ENCODE measurements at regions not wholly inside any gene's neighbourhood (a gene's known extent, or its start where the extent isn't known, plus 50 kb on each side); places are given as distances from the start of the nearest gene placed in this dataset.

DNA sequence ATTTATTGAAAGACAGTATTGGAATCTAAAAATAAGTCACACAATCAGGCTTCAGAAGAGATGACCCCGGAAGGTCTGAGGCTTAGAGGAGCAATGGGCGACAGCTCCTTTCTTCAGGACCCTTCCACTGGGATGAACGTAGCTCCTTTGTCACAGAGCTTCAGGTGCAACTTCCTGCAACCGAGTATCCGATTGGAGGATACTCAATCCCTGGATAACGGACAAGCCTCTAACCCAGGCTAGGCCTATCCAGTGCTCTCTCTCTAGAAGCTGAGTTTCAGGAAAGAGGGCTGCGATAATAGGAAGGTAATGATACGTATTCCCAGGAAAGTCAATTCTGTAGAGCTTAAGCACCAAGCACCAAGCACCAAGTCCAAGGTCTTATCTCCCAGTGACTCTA lies 349.4 kb upstream of the NPSR1 start:
- Mint-ChIP-seq H3K27ac (no peak overlapping the region), H3K4me1 (peaks cover 6% of the 10 kb centered on the region; the same call in 1 of the 2 replicates), H3K9me3 (peaks cover 22% of the 10 kb centered on the region), H3K36me3 (peaks cover 20% of the 10 kb centered on the region), H3K4me3 (no peak overlapping the region), H3K27me3 (ENCODE audit: low read depth) (no peaks in the 10 kb centered on the region)
- TF ChIP-seq, protein P1, sequence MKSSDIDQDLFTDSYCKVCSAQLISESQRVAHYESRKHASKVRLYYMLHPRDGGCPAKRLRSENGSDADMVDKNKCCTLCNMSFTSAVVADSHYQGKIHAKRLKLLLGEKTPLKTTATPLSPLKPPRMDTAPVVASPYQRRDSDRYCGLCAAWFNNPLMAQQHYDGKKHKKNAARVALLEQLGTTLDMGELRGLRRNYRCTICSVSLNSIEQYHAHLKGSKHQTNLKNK (CRISPR knock-in tag; IDR thresholded peaks at IDR 0.05) = no peak
- TF ChIP-seq, protein P2, sequence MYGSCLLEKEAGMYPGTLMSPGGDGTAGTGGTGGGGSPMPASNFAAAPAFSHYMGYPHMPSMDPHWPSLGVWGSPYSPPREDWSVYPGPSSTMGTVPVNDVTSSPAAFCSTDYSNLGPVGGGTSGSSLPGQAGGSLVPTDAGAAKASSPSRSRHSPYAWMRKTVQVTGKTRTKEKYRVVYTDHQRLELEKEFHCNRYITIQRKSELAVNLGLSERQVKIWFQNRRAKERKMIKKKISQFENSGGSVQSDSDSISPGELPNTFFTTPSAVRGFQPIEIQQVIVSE (CRISPR knock-in tag; IDR thresholded peaks at IDR 0.05; ENCODE audit: borderline replicate concordance) = no peak
- TF ChIP-seq ELF4 (CRISPR knock-in tag; IDR thresholded peaks at IDR 0.05; ENCODE audit: low read depth) (no peak), FOXK1 (CRISPR knock-in tag; IDR thresholded peaks at IDR 0.05) (no peak), KAT7 (CRISPR knock-in tag; IDR thresholded peaks at IDR 0.05; ENCODE audit: borderline replicate concordance) (no peak), GRHL2 (CRISPR knock-in tag; IDR thresholded peaks at IDR 0.05; ENCODE audit: insufficient replicate concordance, severe bottlenecking) (no peak), ZBTB21 (CRISPR knock-in tag; IDR thresholded peaks at IDR 0.05; ENCODE audit: borderline replicate concordance) (no peak), ZNF423 (CRISPR knock-in tag; IDR thresholded peaks at IDR 0.05) (no peak), FOXP1 (CRISPR knock-in tag; IDR thresholded peaks at IDR 0.05; ENCODE audit: borderline replicate concordance) (no peak)
- TF ChIP-seq, protein P3, sequence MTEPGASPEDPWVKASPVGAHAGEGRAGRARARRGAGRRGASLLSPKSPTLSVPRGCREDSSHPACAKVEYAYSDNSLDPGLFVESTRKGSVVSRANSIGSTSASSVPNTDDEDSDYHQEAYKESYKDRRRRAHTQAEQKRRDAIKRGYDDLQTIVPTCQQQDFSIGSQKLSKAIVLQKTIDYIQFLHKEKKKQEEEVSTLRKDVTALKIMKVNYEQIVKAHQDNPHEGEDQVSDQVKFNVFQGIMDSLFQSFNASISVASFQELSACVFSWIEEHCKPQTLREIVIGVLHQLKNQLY (CRISPR knock-in tag; IDR thresholded peaks at IDR 0.05) = no peak
- TF ChIP-seq, protein P4, sequence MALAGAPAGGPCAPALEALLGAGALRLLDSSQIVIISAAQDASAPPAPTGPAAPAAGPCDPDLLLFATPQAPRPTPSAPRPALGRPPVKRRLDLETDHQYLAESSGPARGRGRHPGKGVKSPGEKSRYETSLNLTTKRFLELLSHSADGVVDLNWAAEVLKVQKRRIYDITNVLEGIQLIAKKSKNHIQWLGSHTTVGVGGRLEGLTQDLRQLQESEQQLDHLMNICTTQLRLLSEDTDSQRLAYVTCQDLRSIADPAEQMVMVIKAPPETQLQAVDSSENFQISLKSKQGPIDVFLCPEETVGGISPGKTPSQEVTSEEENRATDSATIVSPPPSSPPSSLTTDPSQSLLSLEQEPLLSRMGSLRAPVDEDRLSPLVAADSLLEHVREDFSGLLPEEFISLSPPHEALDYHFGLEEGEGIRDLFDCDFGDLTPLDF (CRISPR knock-in tag; IDR thresholded peaks at IDR 0.05) = no peak
- TF ChIP-seq, protein P5, sequence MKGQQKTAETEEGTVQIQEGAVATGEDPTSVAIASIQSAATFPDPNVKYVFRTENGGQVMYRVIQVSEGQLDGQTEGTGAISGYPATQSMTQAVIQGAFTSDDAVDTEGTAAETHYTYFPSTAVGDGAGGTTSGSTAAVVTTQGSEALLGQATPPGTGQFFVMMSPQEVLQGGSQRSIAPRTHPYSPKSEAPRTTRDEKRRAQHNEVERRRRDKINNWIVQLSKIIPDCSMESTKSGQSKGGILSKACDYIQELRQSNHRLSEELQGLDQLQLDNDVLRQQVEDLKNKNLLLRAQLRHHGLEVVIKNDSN (CRISPR knock-in tag; IDR thresholded peaks at IDR 0.05) = no peak
- TF ChIP-seq, protein P6, sequence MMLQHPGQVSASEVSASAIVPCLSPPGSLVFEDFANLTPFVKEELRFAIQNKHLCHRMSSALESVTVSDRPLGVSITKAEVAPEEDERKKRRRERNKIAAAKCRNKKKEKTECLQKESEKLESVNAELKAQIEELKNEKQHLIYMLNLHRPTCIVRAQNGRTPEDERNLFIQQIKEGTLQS (CRISPR knock-in tag; conservative IDR thresholded peaks at IDR 0.05) = no peak
- TF ChIP-seq, protein P7, sequence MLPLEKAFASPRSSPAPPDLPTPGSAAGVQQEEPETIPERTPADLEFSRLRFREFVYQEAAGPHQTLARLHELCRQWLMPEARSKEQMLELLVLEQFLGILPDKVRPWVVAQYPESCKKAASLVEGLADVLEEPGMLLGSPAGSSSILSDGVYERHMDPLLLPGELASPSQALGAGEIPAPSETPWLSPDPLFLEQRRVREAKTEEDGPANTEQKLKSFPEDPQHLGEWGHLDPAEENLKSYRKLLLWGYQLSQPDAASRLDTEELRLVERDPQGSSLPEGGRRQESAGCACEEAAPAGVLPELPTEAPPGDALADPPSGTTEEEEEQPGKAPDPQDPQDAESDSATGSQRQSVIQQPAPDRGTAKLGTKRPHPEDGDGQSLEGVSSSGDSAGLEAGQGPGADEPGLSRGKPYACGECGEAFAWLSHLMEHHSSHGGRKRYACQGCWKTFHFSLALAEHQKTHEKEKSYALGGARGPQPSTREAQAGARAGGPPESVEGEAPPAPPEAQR (CRISPR knock-in tag; IDR thresholded peaks at IDR 0.05) = no peak
- ATAC-seq = 0 out of 2 replicates have a peak, but pooled peaks have one; percentile 62
- ChIA-PET CTCF (interaction anchor here (0.6 to 2.0 kb wide), 2 partner anchors 12 to 161 kb away, joined by 4 to 12 read pairs; no protein-coding TSS in a partner anchor), POLR2A (no interaction called here)
- DNase-seq (ENCODE audit: low spot score) = no peak

DNA sequence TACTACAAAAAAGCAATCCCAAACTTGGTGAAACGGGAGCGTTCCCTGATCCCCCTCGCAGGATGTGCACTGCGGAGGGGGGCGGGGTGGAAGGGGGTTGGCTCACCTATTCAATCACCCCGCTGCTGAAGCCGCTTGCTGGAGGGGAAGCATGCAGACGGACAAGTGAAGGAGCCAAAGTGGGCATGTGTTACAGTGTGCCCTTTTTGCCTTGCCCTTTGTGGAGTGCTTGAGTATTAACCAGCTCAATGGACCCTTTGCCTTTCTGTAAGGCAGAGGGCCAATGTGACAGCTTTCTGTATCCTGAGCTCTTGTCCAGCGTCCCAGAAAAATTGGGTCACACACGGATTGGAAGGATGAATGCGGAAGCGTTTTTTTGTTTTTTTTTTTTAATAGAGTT lies 348.9 kb upstream of the NPSR1 start:
- no peaks in the 10 kb centered on the region for H3K27me3 Mint-ChIP-seq (ENCODE audit: low read depth)
- ATAC-seq (no peak), DNase-seq (ENCODE audit: low spot score) (no peak)
- TF ChIP-seq NR2C2 (CRISPR knock-in tag; IDR thresholded peaks at IDR 0.05) (no peak), TEAD1 (CRISPR knock-in tag; IDR thresholded peaks at IDR 0.05) (no peak), HMGA2 (CRISPR knock-in tag; IDR thresholded peaks at IDR 0.05) (no peak), FOXJ3 (CRISPR knock-in tag; IDR thresholded peaks at IDR 0.05; ENCODE audit: borderline replicate concordance) (no peak)
- TF ChIP-seq, protein P8, sequence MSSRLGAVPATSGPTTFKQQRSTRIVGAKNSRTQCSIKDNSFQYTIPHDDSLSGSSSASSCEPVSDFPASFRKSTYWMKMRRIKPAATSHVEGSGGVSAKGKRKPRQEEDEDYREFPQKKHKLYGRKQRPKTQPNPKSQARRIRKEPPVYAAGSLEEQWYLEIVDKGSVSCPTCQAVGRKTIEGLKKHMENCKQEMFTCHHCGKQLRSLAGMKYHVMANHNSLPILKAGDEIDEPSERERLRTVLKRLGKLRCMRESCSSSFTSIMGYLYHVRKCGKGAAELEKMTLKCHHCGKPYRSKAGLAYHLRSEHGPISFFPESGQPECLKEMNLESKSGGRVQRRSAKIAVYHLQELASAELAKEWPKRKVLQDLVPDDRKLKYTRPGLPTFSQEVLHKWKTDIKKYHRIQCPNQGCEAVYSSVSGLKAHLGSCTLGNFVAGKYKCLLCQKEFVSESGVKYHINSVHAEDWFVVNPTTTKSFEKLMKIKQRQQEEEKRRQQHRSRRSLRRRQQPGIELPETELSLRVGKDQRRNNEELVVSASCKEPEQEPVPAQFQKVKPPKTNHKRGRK (CRISPR knock-in tag; IDR thresholded peaks at IDR 0.05; ENCODE audit: borderline replicate concordance) = no peak
- TF ChIP-seq, protein P4 (CRISPR knock-in tag; IDR thresholded peaks at IDR 0.05) = no peak
- TF ChIP-seq, protein P9, sequence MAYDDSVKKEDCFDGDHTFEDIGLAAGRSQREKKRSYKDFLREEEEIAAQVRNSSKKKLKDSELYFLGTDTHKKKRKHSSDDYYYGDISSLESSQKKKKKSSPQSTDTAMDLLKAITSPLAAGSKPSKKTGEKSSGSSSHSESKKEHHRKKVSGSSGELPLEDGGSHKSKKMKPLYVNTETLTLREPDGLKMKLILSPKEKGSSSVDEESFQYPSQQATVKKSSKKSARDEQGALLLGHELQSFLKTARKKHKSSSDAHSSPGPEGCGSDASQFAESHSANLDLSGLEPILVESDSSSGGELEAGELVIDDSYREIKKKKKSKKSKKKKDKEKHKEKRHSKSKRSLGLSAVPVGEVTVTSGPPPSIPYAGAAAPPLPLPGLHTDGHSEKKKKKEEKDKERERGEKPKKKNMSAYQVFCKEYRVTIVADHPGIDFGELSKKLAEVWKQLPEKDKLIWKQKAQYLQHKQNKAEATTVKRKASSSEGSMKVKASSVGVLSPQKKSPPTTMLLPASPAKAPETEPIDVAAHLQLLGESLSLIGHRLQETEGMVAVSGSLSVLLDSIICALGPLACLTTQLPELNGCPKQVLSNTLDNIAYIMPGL (CRISPR knock-in tag; IDR thresholded peaks at IDR 0.05) = no peak
- H3K36me3 Mint-ChIP-seq = peaks cover 20% of the 10 kb centered on the region
- POLR2A ChIA-PET = no interaction called here
- H3K4me1 Mint-ChIP-seq = peaks cover 6% of the 10 kb centered on the region; the same call in 1 of the 2 replicates
- CTCF ChIA-PET = interaction anchor here (0.5 to 2.0 kb wide), 3 partner anchors 12 to 424 kb away, joined by 3 to 12 read pairs (median 4); no protein-coding TSS in a partner anchor
- H3K9me3 Mint-ChIP-seq = peaks cover 22% of the 10 kb centered on the region
- no peak overlapping the region for H3K27ac Mint-ChIP-seq
- H3K4me3 Mint-ChIP-seq = no peak overlapping the region
